ENCODE measurements at regions not wholly inside any gene's neighbourhood (a gene's known extent, or its start where the extent isn't known, plus 50 kb on each side); places are given as distances from the start of the nearest gene placed in this dataset.
"Not testable (repeated sequence)": the region's sequence is repeated elsewhere in the genome, so short reads cannot be mapped to it uniquely, and the experiment has no call there.

- TF ChIP-seq CTCF (IDR thresholded peaks at IDR 0.05 in 2 of 3, conservative IDR thresholded peaks at IDR 0.05 in 1 of 3; ENCODE audit: control insufficient read depth in 2 of 3, extremely low read depth in 1 of 3, insufficient read depth in 1 of 3, low read depth in 3 of 3, low read length in 3 of 3); YY1 (IDR thresholded peaks at IDR 0.05; ENCODE audit: low read depth, low read length); EZH2 (IDR thresholded peaks at IDR 0.05; ENCODE audit: borderline replicate concordance, control insufficient read depth, low read depth, low read length); NFYB (IDR thresholded peaks at IDR 0.05; ENCODE audit: insufficient read depth, low read depth, low read length): not testable (repeated sequence)
These were observed 64.3 kb upstream of the COL5A2 start for GRCh38 chr2:189243843-189244242.

Measured in GM12878 (cell line).